ENCODE measurements at regions not wholly inside any gene's neighbourhood (a gene's known extent, or its start where the extent isn't known, plus 50 kb on each side); places are given as distances from the start of the nearest gene placed in this dataset.

- DNase-seq (no peak), ATAC-seq (no peak)
- H3K27ac ChIP-seq = no peak overlapping the region
- no peaks in the 10 kb centered on the region for H3K4me1 ChIP-seq
- no peaks in the 10 kb centered on the region for H3K36me3 ChIP-seq
- no peak for TF ChIP-seq CTCF (IDR thresholded peaks at IDR 0.05)
- H3K27me3 ChIP-seq = no peaks in the 10 kb centered on the region
- H3K4me3 ChIP-seq = no peak overlapping the region
- intact Hi-C loops (cut with DNase I) = no loop called here
- peaks cover 0 to 7% (median 0%) of the 10 kb centered on the region in 11 donors for H3K9me3 ChIP-seq
- 84 to 85% methylated on average over 2 of the region's 2 CpGs for WGBS, 2 donors
Measured at GRCh38 chr5:51684794-51685355, 301.6 kb downstream of the ISL1 start.

- WGBS, 2 donors = 68 to 75% methylated on average over 3 of the region's 3 CpGs
- no peak overlapping the region for H3K4me3 ChIP-seq
- no peaks in the 10 kb centered on the region for H3K4me1 ChIP-seq
- no peak for ATAC-seq
- TF ChIP-seq CTCF (IDR thresholded peaks at IDR 0.05) = no peak
- H3K27me3 ChIP-seq = no peaks in the 10 kb centered on the region
- H3K9me3 ChIP-seq = peaks cover 0 to 7% (median 0%) of the 10 kb centered on the region in 11 donors
- DNase-seq = no peak
- intact Hi-C loops (cut with DNase I) = no loop called here
- no peak overlapping the region for H3K27ac ChIP-seq
- H3K36me3 ChIP-seq = no peaks in the 10 kb centered on the region
Measured at GRCh38 chr5:51685419-51685818, 302.2 kb downstream of the ISL1 start.

DNA sequence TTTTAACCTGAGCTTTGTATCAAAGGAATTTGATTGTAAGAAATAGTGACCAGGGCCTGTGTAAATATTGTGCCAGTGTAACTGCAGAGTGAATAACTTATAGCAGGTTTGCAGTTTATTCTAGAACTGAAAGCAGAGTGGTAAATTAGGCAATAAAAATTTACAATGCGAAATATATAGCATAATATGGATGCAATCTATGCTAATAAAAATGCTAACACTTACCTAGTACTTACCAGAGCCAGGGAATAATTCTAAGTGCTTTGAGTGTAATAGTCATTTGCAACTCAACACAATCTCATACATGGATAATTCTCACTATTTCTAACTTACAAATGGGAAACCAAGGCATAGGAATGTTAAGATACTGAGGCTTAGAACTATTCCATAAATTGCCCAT, 303.4 kb downstream of the ISL1 start:
- no peaks in the 10 kb centered on the region for H3K27me3 ChIP-seq
- H3K27ac ChIP-seq = no peak overlapping the region
- H3K4me3 ChIP-seq = no peak overlapping the region
- intact Hi-C loops (cut with DNase I) = no loop called here
- TF ChIP-seq CTCF (IDR thresholded peaks at IDR 0.05) = no peak
- WGBS, 2 donors = 85% methylated on average over 1 of the region's 1 CpG
- peaks cover 0 to 15% (median 0%) of the 10 kb centered on the region in 11 donors for H3K9me3 ChIP-seq
- no peaks in the 10 kb centered on the region for H3K36me3 ChIP-seq
- DNase-seq (no peak), ATAC-seq (no peak)
- no peaks in the 10 kb centered on the region for H3K4me1 ChIP-seq

GRCh38 chr5:51691538-51692079, 308.4 kb downstream of the ISL1 start:
- DNase-seq = no peak
- Histone ChIP-seq H3K36me3 (no peaks in the 10 kb centered on the region), H3K27me3 (no peaks in the 10 kb centered on the region), H3K27ac (no peak overlapping the region), H3K9me3 (peaks cover 0 to 34% (median 8%) of the 10 kb centered on the region in 11 donors), H3K4me3 (no peak overlapping the region), H3K4me1 (no peaks in the 10 kb centered on the region)
- TF ChIP-seq CTCF (IDR thresholded peaks at IDR 0.05) = no peak
- no peak for ATAC-seq
- WGBS, 2 donors = 78 to 84% methylated on average over 4 of the region's 4 CpGs
- intact Hi-C loops (cut with DNase I) = no loop called here

Data from heart right ventricle (tissue), 16 donors.